PC-9 (cell line): ENCODE measurements at regions not wholly inside any gene's neighbourhood (a gene's known extent, or its start where the extent isn't known, plus 50 kb on each side); places are given as distances from the start of the nearest gene placed in this dataset.

Source experiments
- BruUV-seq: library from RNA; stranded (reverse); fragments of 400-500 nt; replicated peaks from 2 replicates; lab custom pipeline; 2021; lab: Mats Ljungman, UMichigan
- CTCF ChIA-PET: fragments of 300-600 bp; sonication (Branson Sonifier 250); formaldehyde crosslinking; loops from one replicate; lab custom pipeline; 2022; ENCODE audit warnings: antibody characterized with exemption; lab: Charles Lee
- POLR2A ChIA-PET: fragments of 300-600 bp; sonication (Branson Sonifier 250); formaldehyde crosslinking; loops from one replicate; lab custom pipeline; 2022; ENCODE audit warnings: antibody characterized with exemption; ENCODE audit not compliant: unreplicated experiment; lab: Charles Lee
- DNase-seq, 2 experiments: peaks; one replicate each; pipeline versions ENCODE4 v3.0.0 to v3.0.0-alpha.2; 2015 to 2022; ENCODE audit warnings: mixed read lengths in 1 of 2
- H2AFZ ChIP-seq: fragments of 200-600 bp; sonication (generic); 2 replicates; pipeline ENCODE4 v1.8.1; 2017; ENCODE audit warnings: antibody characterized with exemption
- H3F3A ChIP-seq: fragments of 200-600 bp; sonication (generic); 2 replicates; pipeline ENCODE4 v1.8.1; 2017; ENCODE audit warnings: antibody characterized with exemption, mild to moderate bottlenecking, low read depth; ENCODE audit not compliant: insufficient read depth
- H3K27ac ChIP-seq: fragments of 200-600 bp; sonication (generic); 2 replicates; pipeline ENCODE4 v1.6.1; 2016; ENCODE audit warnings: mixed run types
- H3K27me3 ChIP-seq: fragments of 200-600 bp; sonication (generic); 2 replicates; pipeline ENCODE4 v1.6.1; 2016; ENCODE audit warnings: low read depth, mixed run types; ENCODE audit not compliant: insufficient read depth
- H3K36me3 ChIP-seq: fragments of 200-600 bp; sonication (generic); 2 replicates; pipeline ENCODE4 v1.6.1; 2016; ENCODE audit warnings: low read depth, mixed run types
- H3K4me1 ChIP-seq: fragments of 200-600 bp; sonication (generic); replicated peaks from 2 replicates; pipeline ENCODE4 v1.6.1; 2016; ENCODE audit warnings: mixed run types; ENCODE audit not compliant: insufficient read depth
- H3K4me2 ChIP-seq: fragments of 200-600 bp; sonication (generic); 2 replicates; pipeline ENCODE4 v1.6.1; 2017; ENCODE audit warnings: mixed run types
- H3K4me3 ChIP-seq: fragments of 200-600 bp; sonication (generic); 2 replicates; pipeline ENCODE4 v1.6.1; 2016; ENCODE audit warnings: mixed run types
- H3K79me2 ChIP-seq: fragments of 200-600 bp; sonication (generic); 2 replicates; pipeline ENCODE4 v1.6.1; 2017; ENCODE audit warnings: low read depth, mixed run types
- H3K9me2 ChIP-seq: fragments of 200-600 bp; sonication (generic); 2 replicates; pipeline ENCODE4 v1.8.1; 2017; ENCODE audit warnings: mild to moderate bottlenecking; ENCODE audit not compliant: insufficient read depth
- H3K9me3 ChIP-seq: fragments of 200-600 bp; sonication (generic); 2 replicates; pipeline ENCODE4 v1.8.1; 2016; ENCODE audit warnings: low read depth; ENCODE audit not compliant: insufficient read depth
- H4K20me1 ChIP-seq: fragments of 200-600 bp; sonication (generic); 2 replicates; pipeline ENCODE4 v1.8.1; 2017; ENCODE audit not compliant: insufficient read depth
- CTCF ChIP-seq: fragments of 200-600 bp; sonication (generic); conservative IDR thresholded peaks from 2 replicates; pipeline ENCODE4 v1.6.1; 2017; ENCODE audit warnings: mixed run types, antibody characterized with exemption, mild to moderate bottlenecking, moderate library complexity
- EZH2 ChIP-seq: fragments of 200-600 bp; sonication (generic); IDR thresholded peaks from 2 replicates; pipeline ENCODE4 v1.8.0; 2017; ENCODE audit warnings: antibody characterized with exemption, low read depth
- intact Hi-C: fragments of 100-400 bp; cut with micrococcal nuclease; formaldehyde crosslinking; loops from one replicate; pipeline ENCODE4 v1.10.0; 2022; ENCODE audit not compliant: unreplicated experiment

- TF ChIP-seq CTCF (no peak), EZH2 (no peak)
- no peak overlapping the region for H3K4me2 ChIP-seq
- H3K27ac ChIP-seq, result no peak overlapping the region
- ChIA-PET CTCF (no interaction called here), POLR2A (no interaction called here)
- H3K4me3 ChIP-seq, result no peak overlapping the region
- H3K79me2 ChIP-seq, result no peaks in the 10 kb centered on the region
- DNase-seq, result no peak
- no peaks in the 10 kb centered on the region for H4K20me1 ChIP-seq
- no peaks in the 10 kb centered on the region for H3K9me3 ChIP-seq
- no peak overlapping the region for H2AFZ ChIP-seq
- H3K36me3 ChIP-seq, result no peaks in the 10 kb centered on the region
- H3F3A ChIP-seq, result no peaks in the 10 kb centered on the region
- no TSS peak for BruUV-seq
- no peaks in the 10 kb centered on the region for H3K4me1 ChIP-seq
- H3K9me2 ChIP-seq, result no peaks in the 10 kb centered on the region
- no peaks in the 10 kb centered on the region for H3K27me3 ChIP-seq
- intact Hi-C loops, result no loop called here
Observed at GRCh38 chr5:161085056-161085455, 233.0 kb upstream of the ATP10B start.

DNA sequence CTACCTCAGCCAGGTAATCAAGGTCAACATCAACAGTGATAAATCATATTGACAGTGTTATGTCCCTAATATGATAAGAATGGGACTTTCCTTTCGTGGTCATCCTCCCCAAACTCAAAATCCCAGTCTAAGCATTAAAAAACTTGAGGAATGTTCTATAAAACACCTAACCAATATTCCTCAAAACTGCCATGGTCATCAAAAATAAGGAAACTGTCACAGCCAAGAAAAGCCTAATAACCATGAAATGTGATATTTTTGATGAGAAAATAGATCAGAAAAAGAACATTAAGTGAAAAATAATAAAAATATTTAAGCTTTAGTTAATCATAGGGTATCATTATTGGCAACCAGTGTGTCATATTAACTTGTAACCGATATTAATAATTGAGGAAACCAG lies 232.1 kb upstream of the ATP10B start:
- no peaks in the 10 kb centered on the region for H3K9me3 ChIP-seq

GRCh38 chr5:161078793-161079192 lies 226.8 kb upstream of the ATP10B start:
- DNase-seq, result no peak
- no TSS peak for BruUV-seq
- no peaks in the 10 kb centered on the region for H3K4me1 ChIP-seq
- no peaks in the 10 kb centered on the region for H3K9me3 ChIP-seq
- H3F3A ChIP-seq, result no peaks in the 10 kb centered on the region
- no peaks in the 10 kb centered on the region for H4K20me1 ChIP-seq
- no peaks in the 10 kb centered on the region for H3K36me3 ChIP-seq
- H3K79me2 ChIP-seq, result no peaks in the 10 kb centered on the region
- POLR2A ChIA-PET, result no interaction called here
- intact Hi-C loops, result no loop called here
- no peak overlapping the region for H3K4me3 ChIP-seq
- no peaks in the 10 kb centered on the region; the same call in 1 of the 2 replicates for H3K27me3 ChIP-seq
- H2AFZ ChIP-seq, result no peak overlapping the region
- H3K9me2 ChIP-seq, result no peaks in the 10 kb centered on the region
- no peak overlapping the region for H3K4me2 ChIP-seq
- no peak for TF ChIP-seq CTCF
- TF ChIP-seq EZH2, result no peak
- CTCF ChIA-PET, result no interaction called here
- H3K27ac ChIP-seq, result no peak overlapping the region

More for the DNA sequence above, 232.1 kb upstream of the ATP10B start:
- TF ChIP-seq EZH2, result no peak
- TF ChIP-seq CTCF, result no peak
- no TSS peak for BruUV-seq
- H3K27ac ChIP-seq, result no peak overlapping the region
- intact Hi-C loops, result no loop called here
- no peaks in the 10 kb centered on the region for H3F3A ChIP-seq
- no peaks in the 10 kb centered on the region for H3K4me1 ChIP-seq
- H3K27me3 ChIP-seq, result no peaks in the 10 kb centered on the region
- H2AFZ ChIP-seq, result no peak overlapping the region
- no peaks in the 10 kb centered on the region for H3K36me3 ChIP-seq
- POLR2A ChIA-PET, result no interaction called here
- no peaks in the 10 kb centered on the region for H3K79me2 ChIP-seq
- no peak for DNase-seq
- no peak overlapping the region for H3K4me3 ChIP-seq
- H4K20me1 ChIP-seq, result no peaks in the 10 kb centered on the region
- no peak overlapping the region for H3K4me2 ChIP-seq
- H3K9me2 ChIP-seq, result no peaks in the 10 kb centered on the region
- CTCF ChIA-PET, result no interaction called here
